Fibroblast of mammary gland (primary cell): ENCODE measurements at regions not wholly inside any gene's neighbourhood (a gene's known extent, or its start where the extent isn't known, plus 50 kb on each side); places are given as distances from the start of the nearest gene placed in this dataset.
A peak's percentile ranks its signal among the peaks of the same experiment; 100 is the strongest.

Experiments
- DNase-seq: peaks from one replicate; pipeline ENCODE4 v3.0.0-alpha.2; 2010; ENCODE audit warnings: low read depth
- H3K4me3 ChIP-seq: 2 replicates; pipeline ENCODE4 v1.5.1; 2011; ENCODE audit warnings: low read depth, mild to moderate bottlenecking, low read length, moderate library complexity; ENCODE audit not compliant: control insufficient read depth
- TF ChIP-seq, protein P1 (sequence below): conservative IDR thresholded peaks from 2 replicates; pipeline ENCODE4 v1.5.1; 2011; ENCODE audit warnings: low read depth, low read length, inconsistent platforms; ENCODE audit not compliant: control insufficient read depth, insufficient read depth

DNA sequence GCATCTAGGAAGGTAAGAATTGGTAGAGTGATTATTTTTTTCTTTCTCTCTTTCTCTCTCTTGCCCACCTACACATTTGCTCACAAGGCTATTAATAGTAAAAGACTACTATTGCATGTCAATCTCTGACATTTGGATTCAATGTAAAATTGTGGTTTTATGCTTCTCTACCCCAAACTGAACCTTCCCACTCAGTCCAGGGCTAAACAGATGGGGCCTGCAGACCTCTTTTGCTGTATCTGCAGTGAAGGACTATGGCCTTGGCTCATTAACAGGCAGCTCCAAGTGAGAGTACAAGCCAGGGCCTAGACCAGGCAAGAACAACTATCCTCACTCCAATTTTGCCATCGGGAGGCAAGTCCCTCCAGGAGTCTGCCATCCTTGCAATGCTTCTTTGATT is 68.3 kb upstream of the ARL4C start:
- TF ChIP-seq, protein P1, sequence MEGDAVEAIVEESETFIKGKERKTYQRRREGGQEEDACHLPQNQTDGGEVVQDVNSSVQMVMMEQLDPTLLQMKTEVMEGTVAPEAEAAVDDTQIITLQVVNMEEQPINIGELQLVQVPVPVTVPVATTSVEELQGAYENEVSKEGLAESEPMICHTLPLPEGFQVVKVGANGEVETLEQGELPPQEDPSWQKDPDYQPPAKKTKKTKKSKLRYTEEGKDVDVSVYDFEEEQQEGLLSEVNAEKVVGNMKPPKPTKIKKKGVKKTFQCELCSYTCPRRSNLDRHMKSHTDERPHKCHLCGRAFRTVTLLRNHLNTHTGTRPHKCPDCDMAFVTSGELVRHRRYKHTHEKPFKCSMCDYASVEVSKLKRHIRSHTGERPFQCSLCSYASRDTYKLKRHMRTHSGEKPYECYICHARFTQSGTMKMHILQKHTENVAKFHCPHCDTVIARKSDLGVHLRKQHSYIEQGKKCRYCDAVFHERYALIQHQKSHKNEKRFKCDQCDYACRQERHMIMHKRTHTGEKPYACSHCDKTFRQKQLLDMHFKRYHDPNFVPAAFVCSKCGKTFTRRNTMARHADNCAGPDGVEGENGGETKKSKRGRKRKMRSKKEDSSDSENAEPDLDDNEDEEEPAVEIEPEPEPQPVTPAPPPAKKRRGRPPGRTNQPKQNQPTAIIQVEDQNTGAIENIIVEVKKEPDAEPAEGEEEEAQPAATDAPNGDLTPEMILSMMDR, result no peak
- no peak overlapping the region for H3K4me3 ChIP-seq
- DNase-seq, result no peak

DNA sequence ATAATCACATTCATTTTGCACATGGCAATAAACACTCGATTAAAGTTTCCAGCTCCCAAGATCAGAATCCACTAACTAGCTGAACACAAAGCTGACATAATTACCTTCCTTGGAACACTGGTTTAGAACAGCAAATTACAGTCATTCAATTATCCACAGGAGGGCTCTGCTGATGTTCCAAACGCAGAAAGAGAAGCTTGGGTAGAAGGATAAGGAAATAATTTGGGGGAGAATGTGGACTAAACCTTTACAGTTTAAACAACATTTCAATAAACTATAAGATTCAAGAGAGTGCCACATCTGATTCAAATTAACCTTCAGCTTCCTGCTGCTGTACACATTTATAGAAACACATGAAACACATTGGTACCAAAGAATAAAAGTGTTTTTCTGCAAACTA is 67.8 kb upstream of the ARL4C start:
- H3K4me3 ChIP-seq, result no peak overlapping the region
- peak; percentile 53 for DNase-seq
- TF ChIP-seq, protein P1, result peak; percentile 44

DNA sequence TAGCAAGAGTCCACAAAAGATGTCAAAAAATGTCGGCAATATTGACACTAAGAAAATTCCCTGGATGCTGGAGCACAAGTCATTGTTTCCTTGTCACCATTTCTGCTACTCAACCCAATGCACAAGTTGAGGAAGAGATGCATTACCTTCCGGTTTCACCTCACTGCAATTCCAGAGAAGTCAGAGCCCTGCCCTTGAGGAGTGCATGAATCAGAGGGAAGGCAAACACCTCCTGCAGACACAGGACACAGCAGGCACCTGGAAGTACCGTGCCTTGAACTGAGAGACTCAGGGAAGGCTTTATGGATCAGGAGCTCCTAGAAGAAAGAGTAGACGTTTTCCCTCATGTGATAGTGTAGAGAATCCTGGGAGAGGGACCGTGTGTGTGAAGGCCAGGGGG is 62.7 kb upstream of the ARL4C start:
- TF ChIP-seq, protein P1, result no peak
- no peak overlapping the region for H3K4me3 ChIP-seq
- DNase-seq, result no peak

DNA sequence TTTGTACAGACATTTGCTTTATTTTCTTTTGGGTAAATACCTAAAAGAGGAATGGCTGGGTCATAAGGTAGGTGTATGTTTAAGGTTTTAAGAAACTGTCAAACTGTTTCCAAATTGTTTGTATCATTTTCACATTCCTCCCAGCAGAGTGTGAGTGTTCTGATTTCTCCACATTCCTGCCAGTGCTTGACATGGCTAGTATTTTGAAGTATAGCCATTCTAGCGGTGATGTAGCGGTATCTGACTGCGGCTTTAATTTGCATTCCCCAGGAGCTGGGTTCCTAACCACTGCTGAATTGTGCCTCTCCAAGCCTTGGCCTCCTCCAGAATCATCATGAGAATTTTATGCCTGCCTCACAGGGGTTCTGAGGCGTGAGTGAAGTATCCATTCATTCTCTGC is 61.8 kb upstream of the ARL4C start:
- TF ChIP-seq, protein P1, result no peak
- H3K4me3 ChIP-seq, result no peak overlapping the region
- DNase-seq, result no peak

DNA sequence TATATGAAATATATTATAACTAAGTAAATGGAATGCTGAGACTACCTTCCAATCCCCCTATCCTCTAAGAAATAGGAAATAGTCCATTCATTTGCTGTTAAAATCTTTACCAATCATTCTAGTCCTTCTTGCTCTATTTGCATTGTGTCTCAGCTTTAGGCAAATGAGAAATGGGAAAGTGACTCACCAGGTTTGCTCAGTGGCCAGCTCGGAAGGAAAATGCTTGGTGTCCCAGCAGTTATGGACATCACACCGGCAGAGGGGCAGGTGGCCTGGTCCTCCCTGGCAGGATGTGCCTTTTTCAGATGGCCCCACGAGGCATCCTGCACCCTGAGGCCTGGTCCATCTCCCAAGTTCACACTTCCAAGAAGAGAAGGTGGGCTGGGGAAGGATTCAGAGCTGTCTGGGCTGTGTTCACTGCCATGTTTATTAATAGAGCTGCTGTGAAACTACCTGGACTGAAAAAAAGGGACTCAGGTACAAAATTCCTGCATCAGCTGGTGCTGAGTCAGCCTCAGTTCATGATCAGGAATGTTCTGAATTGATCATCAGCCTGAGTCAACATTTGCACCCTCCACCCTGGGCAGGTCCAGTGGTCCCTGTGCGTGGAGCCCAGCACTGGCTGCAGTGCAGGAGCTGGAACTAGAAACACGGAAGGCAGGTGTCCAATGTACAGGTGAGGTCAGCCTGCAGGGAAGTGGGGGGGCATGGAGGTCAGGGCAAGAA is 60.1 kb upstream of the ARL4C start:
- no peak overlapping the region for H3K4me3 ChIP-seq
- DNase-seq, result peak; percentile 27
- TF ChIP-seq, protein P1, result no peak

DNA sequence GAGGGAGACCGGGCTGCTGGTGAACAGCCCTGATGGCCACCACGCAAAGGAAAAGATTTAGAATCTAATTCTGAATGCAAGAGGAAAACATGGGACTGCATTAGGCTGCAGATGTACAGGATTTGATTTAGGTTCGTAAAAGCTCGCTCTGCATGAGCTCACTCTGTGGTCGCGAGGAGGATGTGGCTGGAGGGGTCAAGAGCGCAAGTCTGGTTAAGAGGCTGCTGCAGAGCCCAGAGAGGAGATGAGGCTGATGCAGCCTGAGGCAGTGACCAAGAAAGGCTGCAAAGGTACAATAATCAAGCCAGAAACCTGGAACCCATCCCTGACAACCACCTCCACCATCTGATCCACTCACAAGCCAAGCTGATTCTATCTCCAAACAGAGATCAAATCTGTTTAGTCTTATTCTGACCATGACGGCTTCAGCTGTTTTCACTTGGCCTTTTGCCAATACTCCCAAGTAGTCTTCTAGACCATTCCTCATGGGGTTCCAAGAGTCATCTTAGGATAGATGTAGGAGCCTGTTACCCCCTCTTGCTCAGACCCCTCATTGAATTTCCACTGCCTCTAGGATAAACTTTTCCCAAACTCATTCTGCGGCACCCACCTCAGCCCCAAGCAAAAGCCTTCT is 58.9 kb upstream of the ARL4C start:
- DNase-seq, result peak; percentile 60
- no peak overlapping the region for H3K4me3 ChIP-seq
- TF ChIP-seq, protein P1, result no peak
